ENCODE measurements at regions not wholly inside any gene's neighbourhood (a gene's known extent, or its start where the extent isn't known, plus 50 kb on each side); places are given as distances from the start of the nearest gene placed in this dataset.

DNA sequence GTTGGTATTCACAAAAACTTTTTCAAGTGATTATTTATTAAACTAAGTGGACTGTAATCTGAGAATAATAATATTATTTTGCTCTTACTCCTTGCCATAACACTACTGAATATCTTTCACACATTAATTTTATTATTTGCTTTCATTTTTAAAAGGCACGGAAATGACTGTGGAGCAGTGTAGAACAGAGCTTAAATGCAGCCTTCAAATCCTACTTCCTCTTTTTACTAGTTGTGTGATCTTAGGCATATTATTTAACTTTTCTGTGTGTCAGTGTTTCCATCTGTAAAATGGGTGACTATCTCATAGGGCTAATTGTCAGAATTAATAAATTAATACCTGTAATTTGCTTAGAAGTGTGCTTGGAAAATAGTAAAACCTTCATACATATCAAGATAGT lies 55.5 kb upstream of the SLC8A1 start:
- no peak for DNase-seq

- no peak for DNase-seq
Observed at GRCh38 chr2:40510304-40510703, 58.4 kb upstream of the SLC8A1 start.

DNA sequence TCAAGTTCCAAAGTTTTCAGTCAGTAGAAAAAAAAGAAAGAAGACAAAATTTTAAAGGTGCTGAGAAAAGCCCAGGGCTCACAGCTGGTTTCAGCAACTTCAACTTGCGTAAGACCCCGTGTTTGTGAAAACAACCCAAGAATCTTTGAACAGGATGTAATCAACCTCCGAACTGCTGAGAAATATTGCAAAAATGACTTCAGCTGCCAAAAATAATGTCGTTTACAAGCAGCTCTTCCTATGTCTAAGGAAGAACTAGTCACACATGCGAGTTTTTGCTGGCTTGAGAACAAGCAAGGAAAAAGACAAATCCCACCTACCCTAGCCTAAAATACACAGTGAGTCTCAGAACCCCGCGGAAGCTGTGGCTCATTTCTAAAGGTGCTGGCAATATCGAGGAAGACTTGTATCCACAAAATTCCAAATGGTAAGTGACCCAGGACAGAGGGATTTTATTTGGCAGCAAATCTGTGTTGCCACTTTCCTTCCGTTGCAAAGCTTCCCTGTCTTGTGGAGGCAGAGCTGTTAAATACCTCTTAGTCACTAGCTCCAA lies 59.8 kb upstream of the SLC8A1 start:
- DNase-seq, result no peak

DNA sequence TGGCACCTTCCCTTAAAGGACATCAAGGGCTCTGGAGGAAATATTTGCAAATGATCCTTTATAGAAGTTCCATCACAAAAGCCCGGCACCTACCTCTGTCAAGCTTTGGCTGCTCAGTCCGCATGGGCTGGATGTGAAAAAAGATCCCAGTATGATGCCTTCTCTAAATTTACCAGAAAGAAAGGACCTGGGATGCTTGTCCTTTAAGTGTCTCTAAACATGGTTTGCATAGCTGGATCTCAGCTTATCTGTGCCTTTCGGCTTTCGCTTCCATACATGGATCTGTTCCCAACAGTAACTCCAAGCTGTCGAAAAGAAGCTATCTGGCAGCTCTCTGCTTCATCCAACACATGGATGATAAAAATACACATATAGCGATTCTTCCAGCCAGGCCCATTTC lies 60.4 kb upstream of the SLC8A1 start:
- DNase-seq, result no peak

- DNase-seq, result no peak
Observed at GRCh38 chr2:40513201-40513600, 61.3 kb upstream of the SLC8A1 start.

- DNase-seq, result no peak
Observed at GRCh38 chr2:40516604-40517003, 64.7 kb upstream of the SLC8A1 start.

- DNase-seq, result no peak
Observed at GRCh38 chr2:40528564-40528963, 76.7 kb upstream of the SLC8A1 start.

DNA sequence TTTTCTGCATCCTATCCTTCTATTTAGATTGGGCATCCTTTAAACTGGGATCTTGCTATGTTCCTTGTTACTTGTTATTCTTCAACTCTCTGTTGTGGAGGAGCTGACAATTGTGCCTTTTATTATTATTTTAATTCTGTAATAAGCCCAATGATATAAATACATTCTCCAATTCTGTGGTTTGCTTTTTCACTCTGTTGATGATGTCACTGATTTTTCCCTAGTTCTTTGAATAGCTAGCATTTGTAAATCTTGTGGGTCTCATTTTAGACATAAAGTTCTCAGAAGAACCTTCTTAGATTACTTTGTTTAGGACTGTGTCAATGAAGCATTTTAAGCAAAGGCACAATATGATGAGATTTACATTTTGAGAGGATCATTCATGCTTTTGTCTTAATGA lies 79.5 kb upstream of the SLC8A1 start:
- no peak for DNase-seq

GRCh38 chr2:40534528-40534927 lies 82.6 kb upstream of the SLC8A1 start:
- DNase-seq, result no peak

DNA sequence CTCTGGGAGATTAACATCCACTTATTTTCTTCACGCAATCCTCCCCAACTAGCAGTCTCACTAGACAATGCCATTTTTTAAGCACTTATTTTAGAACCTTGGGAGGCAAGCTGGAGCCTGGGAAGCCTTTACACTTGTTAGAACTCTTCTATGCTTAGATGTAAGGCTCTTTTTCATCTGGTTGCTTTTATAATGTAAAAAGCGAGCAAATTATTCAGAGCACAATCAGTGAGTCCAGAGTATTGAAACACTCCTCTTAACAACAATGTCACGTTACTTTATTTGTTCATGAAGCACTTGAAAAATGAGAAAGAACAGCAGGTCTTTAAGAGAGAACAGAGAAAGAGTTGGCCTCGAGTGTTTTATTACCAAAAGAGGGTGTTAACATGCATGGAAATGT lies 84.1 kb upstream of the SLC8A1 start:
- DNase-seq, result no peak

DNA sequence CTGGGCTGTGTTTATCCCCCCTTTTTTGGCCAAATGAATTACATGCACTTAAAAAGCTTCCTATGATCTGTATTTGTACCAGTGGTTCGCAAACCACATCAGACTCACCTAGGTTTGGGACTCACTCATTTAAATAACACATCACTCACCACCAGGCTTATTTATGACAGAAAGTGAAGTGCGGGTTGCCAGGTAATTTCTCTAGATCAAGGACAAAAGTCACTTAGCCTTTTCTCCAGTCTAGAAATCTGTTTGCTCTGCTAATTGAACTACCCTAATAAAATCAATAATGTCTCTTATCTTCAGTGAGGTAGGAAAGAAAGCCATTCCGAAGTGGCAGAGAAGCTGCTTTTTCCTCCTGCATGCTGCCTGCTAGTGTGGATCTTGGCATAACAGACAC lies 88.1 kb upstream of the SLC8A1 start:
- DNase-seq, result peak; percentile 1

DNA sequence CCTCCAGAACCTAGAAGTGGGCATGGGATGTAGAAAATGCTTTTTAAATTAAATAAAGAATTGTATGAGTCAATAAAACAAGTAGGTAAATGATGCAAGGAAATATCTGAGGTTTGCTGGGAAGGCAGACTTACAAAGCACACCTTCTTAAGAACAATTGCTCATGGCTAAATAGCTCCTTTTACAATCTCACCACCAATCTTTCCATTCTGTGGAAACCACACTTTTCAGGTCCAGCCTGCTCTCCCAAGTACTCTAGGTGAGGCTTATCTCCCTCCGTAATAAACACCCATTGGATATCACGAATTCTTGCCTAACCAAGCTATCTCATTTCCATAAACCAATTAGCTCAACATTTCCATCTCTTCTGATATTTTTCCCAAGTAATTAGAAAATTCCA lies 91.5 kb upstream of the SLC8A1 start:
- no peak for DNase-seq

- no peak for DNase-seq
Observed at GRCh38 chr2:40544072-40544471, 92.2 kb upstream of the SLC8A1 start.

DNA sequence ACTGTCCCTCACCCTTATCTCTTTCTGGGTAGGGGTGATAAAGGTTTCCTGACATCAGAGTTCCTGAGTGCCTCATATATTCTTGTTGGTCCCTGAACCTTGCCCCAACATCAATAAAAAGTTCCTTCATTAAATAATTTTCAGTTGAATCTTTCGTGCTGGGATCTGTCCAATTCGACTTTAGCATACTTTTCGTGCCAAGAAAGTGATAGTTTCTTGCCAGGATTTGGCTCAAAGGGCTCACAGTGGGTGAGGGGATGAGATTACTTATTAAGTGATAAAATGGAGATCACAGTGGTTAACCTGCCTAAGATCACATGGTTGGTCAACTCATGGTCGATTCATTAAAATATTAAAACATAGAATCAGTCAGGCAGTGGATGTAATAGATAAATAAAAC lies 93.8 kb upstream of the SLC8A1 start:
- no peak for DNase-seq

DNA sequence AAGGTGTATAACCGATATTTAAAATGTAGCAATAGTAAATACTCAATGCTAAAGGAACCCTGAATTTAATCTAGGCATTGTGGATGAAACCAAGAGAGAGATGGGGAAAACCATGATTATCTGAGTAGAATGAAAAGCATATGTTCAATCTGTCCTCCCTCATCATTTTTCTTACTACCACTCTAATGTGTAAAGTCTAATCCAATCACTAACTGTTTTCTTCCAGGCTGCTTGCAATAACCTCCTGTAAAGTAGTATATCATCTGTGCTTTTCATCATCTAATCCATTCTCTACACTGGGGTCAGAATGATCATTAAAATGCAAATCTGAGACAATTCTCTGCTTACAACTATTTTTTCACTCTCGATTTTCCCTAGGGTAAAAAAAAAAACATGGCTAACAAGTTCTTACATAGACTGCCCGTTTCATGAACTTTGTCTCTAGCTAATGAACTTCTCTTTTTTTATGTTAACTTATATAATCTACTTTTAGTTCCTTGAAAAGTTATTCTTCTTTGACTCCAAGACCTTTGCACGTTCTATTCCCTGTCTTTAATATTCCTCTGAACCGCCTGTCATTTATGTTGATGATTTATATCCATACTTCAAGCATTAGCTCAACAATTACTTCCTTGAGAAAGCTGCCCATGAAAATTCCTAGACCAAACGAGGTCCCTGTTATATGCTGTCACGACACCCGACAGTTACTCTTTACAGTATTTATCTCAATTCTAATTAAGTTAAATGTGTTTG lies 94.7 kb upstream of the SLC8A1 start:
- no peak for DNase-seq

DNA sequence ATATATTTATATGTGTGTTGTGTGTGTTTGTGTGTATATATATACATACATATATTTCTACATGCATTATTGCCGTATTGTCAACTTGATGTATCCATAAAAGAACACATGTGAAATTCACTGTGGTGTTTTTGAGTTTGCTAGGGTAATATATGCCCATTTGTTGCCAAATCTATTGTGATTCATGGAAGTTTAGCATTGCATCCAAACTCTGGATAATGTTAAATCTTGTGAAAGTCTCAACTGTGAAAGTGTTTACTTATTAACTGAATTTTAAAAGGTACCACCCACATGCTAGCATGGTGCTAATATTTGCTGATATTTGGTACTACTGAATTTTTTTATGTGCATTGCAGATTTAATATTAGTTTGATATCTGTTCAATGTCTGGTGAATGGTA lies 96.6 kb upstream of the SLC8A1 start:
- no peak for DNase-seq

DNA sequence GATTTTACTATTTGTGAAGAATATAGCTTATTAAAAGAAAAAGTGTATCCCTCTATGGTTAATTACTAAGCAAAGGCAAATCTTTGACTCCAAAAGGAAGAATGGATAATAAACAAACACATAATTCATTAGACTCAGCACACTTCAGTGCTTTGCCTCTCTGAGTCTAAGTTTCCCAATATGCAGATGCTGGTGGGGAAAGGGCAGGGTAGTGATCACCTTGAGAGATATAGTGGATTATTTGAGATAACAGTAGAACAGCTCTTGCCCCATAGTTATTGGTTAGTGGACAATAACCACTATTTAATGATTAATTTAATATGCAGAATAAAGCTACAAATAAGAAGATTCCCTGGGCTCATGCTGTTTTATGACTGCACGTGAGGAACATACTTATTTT lies 98.2 kb upstream of the SLC8A1 start:
- DNase-seq, result no peak

DNA sequence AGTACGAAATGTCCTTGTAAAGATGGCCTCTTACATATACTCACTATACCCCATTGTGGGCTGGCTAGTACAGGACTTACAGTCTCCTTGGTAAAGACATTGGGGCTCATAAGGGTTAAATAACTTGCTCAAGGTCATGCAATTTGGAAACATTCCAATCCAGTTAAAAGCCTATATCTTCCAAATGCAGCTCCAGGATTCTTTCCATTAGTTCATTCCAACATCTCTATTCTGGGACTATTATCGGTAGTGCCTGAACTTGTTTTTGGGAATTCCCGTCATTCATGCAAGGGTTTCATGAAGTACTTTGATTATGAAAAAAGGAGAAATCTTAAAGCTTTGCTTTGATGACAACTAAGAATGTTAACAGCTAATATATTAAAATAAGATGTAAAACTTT lies 99.2 kb upstream of the SLC8A1 start:
- no peak for DNase-seq

DNA sequence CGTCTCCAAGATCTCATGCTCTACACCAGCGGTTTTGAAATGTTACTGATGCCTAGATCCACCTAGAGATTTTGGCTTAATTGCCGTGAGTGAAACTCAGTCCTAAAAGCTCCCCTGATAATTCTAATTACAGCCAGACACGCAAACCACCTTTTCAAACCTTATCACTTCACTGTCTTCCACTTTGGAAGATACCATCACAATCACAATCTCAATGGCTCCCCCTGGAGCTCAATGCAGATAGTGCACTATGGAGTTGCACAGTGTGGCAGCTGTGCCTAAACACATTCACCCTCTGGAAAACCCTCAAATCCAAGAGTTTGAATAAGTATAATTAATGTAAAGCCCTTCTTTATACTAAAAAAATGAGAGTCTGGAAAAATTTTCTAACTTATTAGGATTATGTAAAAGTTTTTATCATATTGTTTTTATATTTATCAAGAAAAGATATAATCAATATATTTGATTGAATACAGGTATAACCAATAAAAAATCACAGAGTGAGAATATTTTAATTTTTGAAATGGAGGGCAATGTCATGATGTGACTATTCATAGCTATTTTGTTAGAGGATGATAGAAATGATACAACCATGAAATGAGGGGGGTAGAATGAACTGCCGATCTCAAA lies 102.9 kb upstream of the SLC8A1 start:
- peak; percentile 35 for DNase-seq

DNA sequence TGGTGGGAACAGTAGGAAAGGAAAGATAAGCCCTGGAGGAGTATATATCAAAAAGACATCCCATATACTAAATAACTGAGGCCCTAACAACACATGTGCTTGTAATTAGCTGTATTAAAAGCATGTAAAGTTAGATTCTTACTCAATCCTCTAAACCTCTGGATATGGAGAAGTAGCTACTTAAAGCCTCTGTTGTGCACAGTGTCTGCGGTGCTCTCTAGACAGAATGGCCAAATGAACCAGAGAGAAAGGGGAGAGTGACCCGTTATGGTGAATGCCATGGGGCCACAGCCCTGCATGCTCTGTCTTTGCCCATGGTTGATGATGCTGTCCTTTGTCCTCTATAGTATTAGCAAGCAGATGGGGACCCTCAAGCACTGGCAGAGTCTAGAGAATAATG lies 104.4 kb upstream of the SLC8A1 start:
- no peak for DNase-seq

GRCh38 chr2:40556739-40557138 lies 104.8 kb upstream of the SLC8A1 start:
- DNase-seq, result no peak

GRCh38 chr2:40558761-40559160 lies 106.9 kb upstream of the SLC8A1 start:
- DNase-seq, result no peak

DNA sequence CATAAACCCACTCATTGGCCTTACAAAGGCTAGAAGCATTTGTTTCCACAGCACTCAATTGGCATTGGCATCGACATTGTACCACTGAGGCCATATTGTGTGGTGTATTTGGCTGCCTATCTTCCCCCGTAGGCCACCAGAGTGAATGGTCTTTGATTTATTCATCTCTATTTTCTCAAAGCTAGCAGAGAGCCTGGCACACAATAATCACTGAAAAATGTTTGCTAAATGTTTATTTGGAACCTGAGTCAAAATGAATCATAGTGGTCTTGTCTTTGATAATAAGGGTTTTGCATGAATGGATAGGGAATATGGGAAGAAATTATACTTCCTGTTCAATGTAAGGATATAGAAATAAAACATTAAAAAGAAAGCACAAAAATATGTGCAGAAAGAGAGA lies 107.3 kb upstream of the SLC8A1 start:
- DNase-seq, result no peak

- DNase-seq, result no peak
Observed at GRCh38 chr2:40564184-40564583, 112.3 kb upstream of the SLC8A1 start.

- no peak for DNase-seq
Observed at GRCh38 chr2:40579247-40579646, 127.4 kb upstream of the SLC8A1 start.

Data from DMS153 (cell line).